ENCODE measurements at regions not wholly inside any gene's neighbourhood (a gene's known extent, or its start where the extent isn't known, plus 50 kb on each side); places are given as distances from the start of the nearest gene placed in this dataset.

- peaks cover 7% of the 10 kb centered on the region for H3K4me1 ChIP-seq (ENCODE audit: insufficient read depth, low read length, poor library complexity, severe bottlenecking)
- ChIA-PET CTCF (no interaction called here), POLR2A (ENCODE audit: low non-redundant PET) (no interaction called here)
- DNase-seq (ENCODE audit: low spot score): no peak
- no peaks in the 10 kb centered on the region for H3K36me3 ChIP-seq (ENCODE audit: insufficient read depth, low read length, poor library complexity, severe bottlenecking)
- H3K27ac ChIP-seq (ENCODE audit: low read depth, low read length, poor library complexity, severe bottlenecking): no peak overlapping the region
- no peaks in the 10 kb centered on the region for H3K9me3 ChIP-seq (ENCODE audit: low read depth, low read length, poor library complexity, severe bottlenecking)
- no peaks in the 10 kb centered on the region for H3K27me3 ChIP-seq (replicated peaks; ENCODE audit: insufficient read depth, low read depth, low read length, poor library complexity)
- intact Hi-C loops (cut with micrococcal nuclease; ENCODE audit: unreplicated experiment): no loop called here
- no peak overlapping the region for H3K4me3 ChIP-seq (ENCODE audit: low read depth, low read length, poor library complexity, severe bottlenecking)
- no peak for TF ChIP-seq EZH2 (IDR thresholded peaks at IDR 0.05; ENCODE audit: borderline replicate concordance, low read depth, low read length, poor library complexity, severe bottlenecking)
- BruUV-seq (replicated peaks): no TSS peak
Observed at GRCh38 chr6:55676736-55677135, 97.7 kb upstream of the HMGCLL1 start.

DNA sequence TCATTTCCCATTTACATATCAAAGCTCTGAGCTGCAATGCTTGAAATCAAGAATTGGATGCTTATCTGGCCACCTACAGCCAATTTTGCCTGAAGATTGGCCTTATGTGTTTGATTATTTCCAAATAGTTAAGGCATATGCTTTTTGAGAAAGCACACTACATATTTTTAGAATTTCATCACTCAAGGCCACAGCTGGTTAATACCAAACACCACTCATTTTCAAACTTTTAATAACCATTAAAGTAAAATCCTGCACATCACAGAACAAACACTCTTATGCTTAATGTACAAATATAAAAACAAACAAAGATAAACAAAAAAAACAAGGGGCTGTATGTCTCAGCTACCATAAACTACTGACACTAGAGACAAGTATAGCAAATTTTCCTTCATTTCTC lies 96.9 kb upstream of the HMGCLL1 start:
- no peaks in the 10 kb centered on the region for H3K36me3 ChIP-seq (ENCODE audit: insufficient read depth, low read length, poor library complexity, severe bottlenecking)
- no peak overlapping the region for H3K4me3 ChIP-seq (ENCODE audit: low read depth, low read length, poor library complexity, severe bottlenecking)
- ChIA-PET POLR2A (ENCODE audit: low non-redundant PET) (no interaction called here), CTCF (no interaction called here)
- intact Hi-C loops (cut with micrococcal nuclease; ENCODE audit: unreplicated experiment): no loop called here
- TF ChIP-seq EZH2 (IDR thresholded peaks at IDR 0.05; ENCODE audit: borderline replicate concordance, low read depth, low read length, poor library complexity, severe bottlenecking): no peak
- TF ChIP-seq, protein P1, sequence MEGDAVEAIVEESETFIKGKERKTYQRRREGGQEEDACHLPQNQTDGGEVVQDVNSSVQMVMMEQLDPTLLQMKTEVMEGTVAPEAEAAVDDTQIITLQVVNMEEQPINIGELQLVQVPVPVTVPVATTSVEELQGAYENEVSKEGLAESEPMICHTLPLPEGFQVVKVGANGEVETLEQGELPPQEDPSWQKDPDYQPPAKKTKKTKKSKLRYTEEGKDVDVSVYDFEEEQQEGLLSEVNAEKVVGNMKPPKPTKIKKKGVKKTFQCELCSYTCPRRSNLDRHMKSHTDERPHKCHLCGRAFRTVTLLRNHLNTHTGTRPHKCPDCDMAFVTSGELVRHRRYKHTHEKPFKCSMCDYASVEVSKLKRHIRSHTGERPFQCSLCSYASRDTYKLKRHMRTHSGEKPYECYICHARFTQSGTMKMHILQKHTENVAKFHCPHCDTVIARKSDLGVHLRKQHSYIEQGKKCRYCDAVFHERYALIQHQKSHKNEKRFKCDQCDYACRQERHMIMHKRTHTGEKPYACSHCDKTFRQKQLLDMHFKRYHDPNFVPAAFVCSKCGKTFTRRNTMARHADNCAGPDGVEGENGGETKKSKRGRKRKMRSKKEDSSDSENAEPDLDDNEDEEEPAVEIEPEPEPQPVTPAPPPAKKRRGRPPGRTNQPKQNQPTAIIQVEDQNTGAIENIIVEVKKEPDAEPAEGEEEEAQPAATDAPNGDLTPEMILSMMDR (conservative IDR thresholded peaks at IDR 0.05; ENCODE audit: low read depth, low read length): no peak
- no peak for DNase-seq (ENCODE audit: low spot score)
- peaks cover 7% of the 10 kb centered on the region for H3K4me1 ChIP-seq (ENCODE audit: insufficient read depth, low read length, poor library complexity, severe bottlenecking)
- H3K27ac ChIP-seq (ENCODE audit: low read depth, low read length, poor library complexity, severe bottlenecking): no peak overlapping the region
- no peaks in the 10 kb centered on the region for H3K27me3 ChIP-seq (replicated peaks; ENCODE audit: insufficient read depth, low read depth, low read length, poor library complexity)
- no peaks in the 10 kb centered on the region for H3K9me3 ChIP-seq (ENCODE audit: low read depth, low read length, poor library complexity, severe bottlenecking)
- BruUV-seq (replicated peaks): no TSS peak

DNA sequence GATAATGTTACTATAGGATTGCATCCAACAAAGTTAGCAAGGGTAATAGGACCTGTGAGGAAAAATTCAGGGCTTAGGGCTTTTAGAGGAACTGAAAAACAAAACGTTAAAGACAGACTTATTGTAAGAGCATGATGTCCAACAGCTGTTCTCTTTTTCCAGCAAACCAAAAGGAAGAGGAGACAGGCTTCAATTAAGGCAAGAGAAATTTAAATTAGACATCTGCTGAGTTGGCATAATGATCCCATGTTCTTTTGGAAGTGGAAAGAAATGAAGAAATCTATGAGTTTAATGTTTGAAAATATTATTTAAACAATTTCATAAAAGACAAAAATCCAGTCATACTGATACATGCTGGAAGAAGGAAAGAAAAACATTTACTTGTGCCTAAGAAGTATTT lies 95.7 kb upstream of the HMGCLL1 start:
- BruUV-seq (replicated peaks): no TSS peak
- intact Hi-C loops (cut with micrococcal nuclease; ENCODE audit: unreplicated experiment): no loop called here
- Histone ChIP-seq H3K4me1 (ENCODE audit: insufficient read depth, low read length, poor library complexity, severe bottlenecking) (peaks cover 7% of the 10 kb centered on the region), H3K9me3 (ENCODE audit: low read depth, low read length, poor library complexity, severe bottlenecking) (no peaks in the 10 kb centered on the region), H3K4me3 (ENCODE audit: low read depth, low read length, poor library complexity, severe bottlenecking) (no peak overlapping the region), H3K27ac (ENCODE audit: low read depth, low read length, poor library complexity, severe bottlenecking) (no peak overlapping the region), H3K36me3 (ENCODE audit: insufficient read depth, low read length, poor library complexity, severe bottlenecking) (no peaks in the 10 kb centered on the region), H3K27me3 (replicated peaks; ENCODE audit: insufficient read depth, low read depth, low read length, poor library complexity) (no peaks in the 10 kb centered on the region)
- no peak for TF ChIP-seq EZH2 (IDR thresholded peaks at IDR 0.05; ENCODE audit: borderline replicate concordance, low read depth, low read length, poor library complexity, severe bottlenecking)
- TF ChIP-seq, protein P1 (conservative IDR thresholded peaks at IDR 0.05; ENCODE audit: low read depth, low read length): no peak
- ChIA-PET POLR2A (ENCODE audit: low non-redundant PET) (no interaction called here), CTCF (no interaction called here)
- peak; percentile 16 for DNase-seq (ENCODE audit: low spot score)

DNA sequence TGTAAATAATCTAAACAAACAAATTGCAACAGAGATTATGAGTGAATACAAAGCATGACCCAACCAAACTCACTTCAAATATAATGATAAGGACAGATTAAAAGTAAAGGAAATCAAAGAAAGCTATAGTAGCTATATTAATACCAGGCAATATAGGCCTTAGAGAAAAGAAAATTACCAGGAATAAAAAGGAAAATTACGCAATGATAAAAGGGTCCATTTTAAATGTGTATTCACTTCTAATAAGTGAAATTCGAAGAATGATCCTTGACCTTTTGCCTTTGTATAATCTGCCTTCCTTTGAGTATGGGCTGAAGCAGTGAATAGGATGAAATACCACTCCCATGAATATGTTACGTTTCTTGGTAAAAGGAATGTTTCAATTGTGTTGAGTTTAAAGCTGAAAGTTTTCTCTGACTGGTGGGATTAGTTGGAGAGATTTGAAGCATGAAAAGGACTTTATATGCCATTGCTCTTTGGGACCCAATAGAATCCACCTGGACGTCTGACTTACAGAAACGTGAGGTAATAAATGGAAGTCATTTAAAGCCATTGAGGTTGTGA lies 91.9 kb upstream of the HMGCLL1 start:
- CTCF ChIA-PET: no interaction called here
- no peak overlapping the region for H3K27ac ChIP-seq (ENCODE audit: low read depth, low read length, poor library complexity, severe bottlenecking)
- intact Hi-C loops (cut with micrococcal nuclease; ENCODE audit: unreplicated experiment): no loop called here

More for the DNA sequence above, 91.9 kb upstream of the HMGCLL1 start:
- Histone ChIP-seq H3K4me1 (ENCODE audit: insufficient read depth, low read length, poor library complexity, severe bottlenecking) (peaks cover 7% of the 10 kb centered on the region), H3K9me3 (ENCODE audit: low read depth, low read length, poor library complexity, severe bottlenecking) (no peaks in the 10 kb centered on the region), H3K36me3 (ENCODE audit: insufficient read depth, low read length, poor library complexity, severe bottlenecking) (no peaks in the 10 kb centered on the region), H3K4me3 (ENCODE audit: low read depth, low read length, poor library complexity, severe bottlenecking) (no peak overlapping the region), H3K27me3 (replicated peaks; ENCODE audit: insufficient read depth, low read depth, low read length, poor library complexity) (no peaks in the 10 kb centered on the region)
- DNase-seq (ENCODE audit: low spot score): no peak
- TF ChIP-seq EZH2 (IDR thresholded peaks at IDR 0.05; ENCODE audit: borderline replicate concordance, low read depth, low read length, poor library complexity, severe bottlenecking): no peak
- TF ChIP-seq, protein P1 (conservative IDR thresholded peaks at IDR 0.05; ENCODE audit: low read depth, low read length): no peak
- no TSS peak for BruUV-seq (replicated peaks)
- POLR2A ChIA-PET (ENCODE audit: low non-redundant PET): no interaction called here
